Ramos (cell line): ENCODE measurements at regions not wholly inside any gene's neighbourhood (a gene's known extent, or its start where the extent isn't known, plus 50 kb on each side); places are given as distances from the start of the nearest gene placed in this dataset.
"Not testable (repeated sequence)": the region's sequence is repeated elsewhere in the genome, so short reads cannot be mapped to it uniquely, and the experiment has no call there.

ENCODE experiments used
- in situ Hi-C: fragments of 300-500 bp; cut with MboI; formaldehyde crosslinking; loops from one replicate; pipeline ENCODE4 v1.14.3; 2022; ENCODE audit warnings: low sequenced_read_pairs; ENCODE audit not compliant: unreplicated experiment

- in situ Hi-C loops: no loop called here
Measured at GRCh38 chr20:50353289-50353961, 156.8 kb upstream of the PTPN1 start.

- in situ Hi-C loops: no loop called here
Measured at GRCh38 chr20:50354721-50355589, 155.2 kb upstream of the PTPN1 start.

GRCh38 chr20:50355590-50356524 lies 154.3 kb upstream of the PTPN1 start:
- in situ Hi-C loops: no loop called here

- in situ Hi-C loops: no loop called here
Measured at GRCh38 chr20:50356525-50356885, 153.7 kb upstream of the PTPN1 start.

GRCh38 chr20:50356962-50357782 lies 153.0 kb upstream of the PTPN1 start:
- in situ Hi-C loops: no loop called here

- in situ Hi-C loops: no loop called here
Measured at GRCh38 chr20:50357783-50358161, 152.4 kb upstream of the PTPN1 start.

- in situ Hi-C loops: no loop called here
Measured at GRCh38 chr20:50358166-50358565, 152.0 kb upstream of the PTPN1 start.

GRCh38 chr20:50358971-50359370 lies 151.2 kb upstream of the PTPN1 start:
- in situ Hi-C loops: no loop called here

GRCh38 chr20:50359607-50360217 lies 150.5 kb upstream of the PTPN1 start:
- in situ Hi-C loops: no loop called here

- in situ Hi-C loops: no loop called here
Measured at GRCh38 chr20:50360218-50360672, 149.9 kb upstream of the PTPN1 start.

- in situ Hi-C loops: no loop called here
Measured at GRCh38 chr20:50360921-50361320, 149.3 kb upstream of the PTPN1 start.

- in situ Hi-C loops: not testable (repeated sequence)
Measured at GRCh38 chr20:50362177-50362576, 148.0 kb upstream of the PTPN1 start.

GRCh38 chr20:50363027-50363426 lies 147.2 kb upstream of the PTPN1 start:
- in situ Hi-C loops: no loop called here

- in situ Hi-C loops: no loop called here
Measured at GRCh38 chr20:50363479-50363878, 146.7 kb upstream of the PTPN1 start.

GRCh38 chr20:50364542-50364941 lies 145.6 kb upstream of the PTPN1 start:
- in situ Hi-C loops: no loop called here

GRCh38 chr20:50366270-50367103 lies 143.7 kb upstream of the PTPN1 start:
- in situ Hi-C loops: no loop called here

GRCh38 chr20:50367104-50367674 lies 143.0 kb upstream of the PTPN1 start:
- in situ Hi-C loops: no loop called here

- in situ Hi-C loops: no loop called here
Measured at GRCh38 chr20:50367739-50368375, 142.3 kb upstream of the PTPN1 start.
